Left renal pelvis (tissue), 4 donors: ENCODE measurements at regions not wholly inside any gene's neighbourhood (a gene's known extent, or its start where the extent isn't known, plus 50 kb on each side); places are given as distances from the start of the nearest gene placed in this dataset.
"Not testable (repeated sequence)": the region's sequence is repeated elsewhere in the genome, so short reads cannot be mapped to it uniquely, and the experiment has no call there.

Experiments
- DNase-seq, 4 donors: peaks; one replicate each; pipeline ENCODE4 v3.0.0-alpha.2; 2013; ENCODE audit warnings: low read depth in 4 of 4, low spot score in 3 of 4

DNA sequence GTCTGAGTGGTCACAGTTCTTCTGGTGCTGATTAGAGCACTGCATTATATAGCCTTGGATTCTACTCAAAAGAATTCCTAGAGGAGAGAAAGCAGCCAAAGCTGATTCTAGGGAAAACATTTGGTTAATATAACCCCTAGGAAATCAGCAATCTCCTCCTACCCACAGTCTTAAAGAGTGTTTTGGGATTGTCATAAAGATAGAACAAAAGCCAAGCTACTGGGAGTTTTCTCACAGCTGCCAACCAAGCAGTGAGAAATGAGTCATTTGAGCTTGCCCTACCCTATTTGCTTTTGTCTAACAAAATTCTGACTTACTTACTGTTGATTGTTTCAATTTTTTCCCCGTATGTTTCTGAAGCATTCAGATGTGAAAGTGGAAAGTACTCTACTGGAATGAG is 469.3 kb downstream of the PLCL1 start:
- DNase-seq, result no peak

DNA sequence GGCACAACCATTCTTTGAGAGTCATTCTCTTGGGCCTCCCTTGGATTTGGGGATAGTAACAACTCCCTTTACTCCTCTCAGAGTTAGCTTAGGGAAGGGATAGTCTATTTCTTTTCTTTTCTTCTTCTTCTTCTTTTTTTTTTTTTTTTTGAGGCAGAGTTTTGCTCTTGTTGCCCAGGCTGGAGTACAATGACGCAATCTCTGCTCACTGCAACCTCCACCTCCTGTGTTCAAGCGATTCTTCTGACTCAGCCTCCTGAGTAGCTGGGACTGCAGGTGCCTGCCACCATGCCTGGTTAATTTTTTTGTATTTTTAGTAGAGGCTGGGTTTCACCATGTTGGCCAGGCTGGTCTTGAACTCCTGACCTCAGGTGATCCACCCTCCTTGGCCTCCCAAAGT is 465.8 kb downstream of the PLCL1 start:
- DNase-seq, result not testable (repeated sequence)

DNA sequence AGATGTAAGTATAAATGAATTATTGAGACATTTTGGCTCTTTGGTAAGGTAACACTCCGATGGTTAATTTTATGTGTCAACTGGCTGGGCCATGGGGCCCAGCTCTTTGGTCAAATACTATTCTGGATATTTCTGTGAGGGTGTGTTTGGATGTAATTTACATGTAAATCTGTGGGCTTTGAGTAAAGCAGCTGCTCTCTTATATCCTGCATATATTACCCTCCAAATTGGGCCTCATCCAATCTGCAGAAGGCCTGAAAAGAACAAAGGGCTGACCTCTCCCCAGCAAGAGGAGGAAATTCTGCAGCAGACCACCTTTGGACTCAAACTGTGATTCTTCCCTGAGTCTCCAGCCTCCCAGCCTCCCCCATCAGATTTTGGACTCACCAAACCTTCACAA is 464.1 kb downstream of the PLCL1 start:
- no peak for DNase-seq

DNA sequence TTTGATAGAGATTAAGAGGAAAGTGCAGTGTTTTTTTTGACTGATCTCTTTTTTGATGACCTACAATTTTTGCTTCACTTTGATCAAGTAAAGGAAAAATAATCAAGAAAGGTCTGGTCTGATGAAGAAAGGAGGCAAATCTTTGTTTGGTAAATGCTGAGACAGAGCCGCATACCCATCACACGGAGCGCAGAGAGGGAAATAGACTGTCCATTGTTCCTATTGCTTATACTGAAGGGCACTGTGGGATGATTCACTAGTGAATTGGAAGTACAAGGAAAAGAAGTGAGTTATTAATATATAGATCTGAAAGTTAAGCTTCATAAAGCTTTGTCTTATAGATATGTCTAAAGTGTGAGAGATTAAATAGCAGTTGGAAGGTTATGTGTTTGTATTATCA is 455.1 kb downstream of the PLCL1 start:
- no peak for DNase-seq

DNA sequence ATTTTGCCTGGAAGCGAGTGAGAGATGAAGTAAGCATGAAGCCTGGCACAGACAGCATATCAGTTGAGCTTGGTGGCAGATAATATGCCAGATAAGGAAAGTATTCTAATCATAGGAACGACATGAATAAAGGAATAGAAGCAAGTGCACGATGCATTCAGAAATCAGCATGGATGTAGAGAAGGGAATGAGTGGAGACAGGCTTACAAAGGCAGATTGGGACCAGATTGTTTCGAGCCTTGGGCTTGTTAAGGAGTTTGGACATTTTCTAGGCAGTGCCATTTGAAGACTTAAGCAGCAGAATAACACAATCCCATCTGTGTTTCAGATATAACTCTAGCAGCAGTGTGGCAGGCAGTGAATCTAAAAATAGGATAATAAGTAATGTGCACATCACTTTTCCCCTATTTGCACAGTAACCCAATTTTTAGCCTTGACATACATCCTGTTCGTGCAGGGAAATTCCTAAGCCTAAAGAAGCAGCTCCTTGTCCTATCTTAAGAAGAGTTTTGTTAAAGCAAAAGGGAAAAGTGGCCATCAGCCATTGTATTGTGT is 450.2 kb downstream of the PLCL1 start:
- no peak for DNase-seq

DNA sequence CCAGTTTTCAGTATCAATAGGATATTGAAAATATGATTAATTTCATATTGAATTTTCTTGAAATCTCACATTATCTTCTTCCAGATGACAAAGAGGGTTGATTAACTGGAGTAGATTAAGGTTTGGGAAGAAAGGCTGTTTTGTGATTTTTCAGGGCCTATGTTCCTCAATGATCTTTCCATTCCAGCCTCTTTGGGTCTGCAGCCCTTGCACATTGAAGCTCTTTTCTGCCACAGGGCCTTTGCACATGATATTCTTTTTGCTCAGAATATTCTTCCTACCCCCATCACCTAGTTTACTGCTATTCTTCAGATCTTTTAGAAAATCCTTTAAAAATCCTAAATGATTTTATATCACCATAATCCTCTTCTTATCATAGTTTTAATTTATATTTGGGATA is 449.6 kb downstream of the PLCL1 start:
- DNase-seq, result no peak

DNA sequence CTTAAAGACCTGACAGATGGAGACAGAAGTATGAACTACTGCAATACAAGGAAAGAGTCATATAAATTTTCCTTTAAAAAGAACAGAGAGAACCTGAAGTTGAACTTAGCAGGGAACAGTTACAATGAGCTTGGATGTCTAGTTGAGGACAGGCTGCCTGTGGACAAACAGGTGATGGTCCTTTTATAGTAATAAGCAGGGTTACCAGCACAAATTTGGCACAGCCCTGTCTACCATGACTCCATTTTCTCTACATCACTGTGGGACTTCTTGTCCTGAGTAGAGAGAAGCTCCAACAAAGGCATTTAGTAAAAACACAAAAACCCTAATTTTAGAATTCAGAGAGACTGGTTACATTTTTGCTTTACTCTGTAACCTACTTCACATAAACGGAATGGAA is 448.1 kb downstream of the PLCL1 start:
- DNase-seq, result no peak

DNA sequence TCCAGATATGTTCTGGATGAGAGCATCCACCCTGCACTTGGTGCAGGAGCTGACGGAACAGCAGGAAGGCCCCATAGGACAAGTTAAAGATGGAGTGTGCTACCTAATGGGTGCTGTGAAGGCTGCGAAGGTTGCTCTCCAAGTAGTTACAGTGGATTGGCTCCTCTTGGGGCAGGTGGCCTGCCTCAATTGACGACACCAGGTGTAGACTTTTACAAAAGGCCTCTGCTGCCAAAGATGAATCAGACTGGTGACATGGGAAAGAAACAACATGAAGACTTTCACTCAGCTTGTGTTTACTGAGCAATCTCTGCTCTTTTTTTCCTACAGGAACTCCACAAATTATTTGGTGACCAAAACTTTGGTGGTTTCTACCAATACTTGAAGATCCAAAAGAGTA is 437.7 kb downstream of the PLCL1 start:
- DNase-seq, result no peak

DNA sequence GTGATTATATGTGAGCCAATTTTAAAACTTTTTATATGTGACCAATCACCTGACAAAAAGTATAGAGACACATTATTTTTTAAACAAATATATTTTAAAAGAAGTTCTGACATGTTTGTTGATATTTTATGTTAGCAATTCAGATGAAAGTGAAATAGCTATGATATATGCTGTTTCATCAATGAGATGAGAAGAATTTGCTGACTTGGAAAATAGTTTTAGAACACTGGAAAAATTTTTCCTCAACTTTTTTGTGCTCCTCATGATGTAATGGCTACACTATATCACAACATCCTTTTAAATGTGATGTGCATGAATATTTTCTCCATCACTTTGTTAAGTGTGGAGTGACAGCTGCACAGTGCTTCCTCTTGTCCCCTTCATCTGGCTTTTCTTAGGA is 434.0 kb downstream of the PLCL1 start:
- DNase-seq, result no peak

DNA sequence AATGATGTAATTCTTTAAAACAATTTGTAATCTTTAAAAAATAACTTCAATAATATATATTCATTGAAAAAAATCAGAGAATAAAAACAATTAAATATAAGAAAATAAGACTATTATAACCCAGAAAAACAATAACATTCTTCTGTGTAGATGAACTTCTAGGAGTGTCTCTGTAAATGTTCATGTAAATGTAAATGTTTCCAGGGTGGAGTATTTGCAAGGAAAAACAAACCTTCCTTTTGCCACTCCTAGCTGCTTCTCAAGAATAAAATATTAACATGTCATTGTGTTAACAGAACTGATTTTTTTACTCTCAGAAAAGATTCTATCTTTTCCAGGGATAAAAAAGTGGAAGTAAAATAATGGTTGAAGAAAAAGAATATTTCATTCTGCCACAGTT is 431.9 kb downstream of the PLCL1 start:
- DNase-seq, result no peak

DNA sequence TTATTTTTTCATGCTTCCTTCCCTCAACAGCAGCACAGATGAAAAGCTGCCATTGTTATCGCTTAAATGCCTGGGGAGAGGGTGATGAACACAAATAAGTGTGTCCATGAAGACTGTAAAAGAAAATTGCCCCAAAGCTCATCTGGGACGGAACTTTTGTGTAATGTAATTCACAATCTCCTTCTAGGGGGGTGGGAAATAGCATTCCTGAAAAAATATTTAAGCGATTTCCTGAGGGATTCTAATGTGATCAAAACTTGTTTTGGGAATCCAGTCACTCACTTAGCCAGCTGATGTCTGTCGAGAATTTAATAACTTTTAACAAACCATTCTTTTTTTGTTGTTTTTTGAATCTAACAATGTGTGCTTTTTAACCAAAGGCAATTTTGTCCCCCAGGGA is 427.9 kb downstream of the PLCL1 start:
- DNase-seq, result no peak

DNA sequence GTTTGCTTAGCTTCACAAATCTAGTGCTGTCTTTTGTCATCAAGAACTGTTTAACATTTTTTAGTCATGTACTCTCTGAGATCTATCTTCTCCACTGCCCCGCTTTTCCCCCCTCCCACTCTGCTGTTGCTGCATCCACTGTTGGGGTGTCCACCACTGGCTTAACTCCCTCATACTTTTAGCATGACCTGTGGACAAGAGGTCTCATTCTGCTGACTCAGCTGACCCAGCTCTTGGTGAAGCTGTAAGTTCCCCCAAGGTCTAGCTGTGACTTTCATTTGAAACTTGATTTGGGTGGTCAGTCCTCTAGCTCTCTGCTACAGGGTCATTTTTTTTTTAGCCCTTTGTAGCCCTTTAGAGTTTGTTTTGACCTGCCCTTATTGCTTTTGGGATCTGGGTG is 427.2 kb downstream of the PLCL1 start:
- DNase-seq, result no peak

DNA sequence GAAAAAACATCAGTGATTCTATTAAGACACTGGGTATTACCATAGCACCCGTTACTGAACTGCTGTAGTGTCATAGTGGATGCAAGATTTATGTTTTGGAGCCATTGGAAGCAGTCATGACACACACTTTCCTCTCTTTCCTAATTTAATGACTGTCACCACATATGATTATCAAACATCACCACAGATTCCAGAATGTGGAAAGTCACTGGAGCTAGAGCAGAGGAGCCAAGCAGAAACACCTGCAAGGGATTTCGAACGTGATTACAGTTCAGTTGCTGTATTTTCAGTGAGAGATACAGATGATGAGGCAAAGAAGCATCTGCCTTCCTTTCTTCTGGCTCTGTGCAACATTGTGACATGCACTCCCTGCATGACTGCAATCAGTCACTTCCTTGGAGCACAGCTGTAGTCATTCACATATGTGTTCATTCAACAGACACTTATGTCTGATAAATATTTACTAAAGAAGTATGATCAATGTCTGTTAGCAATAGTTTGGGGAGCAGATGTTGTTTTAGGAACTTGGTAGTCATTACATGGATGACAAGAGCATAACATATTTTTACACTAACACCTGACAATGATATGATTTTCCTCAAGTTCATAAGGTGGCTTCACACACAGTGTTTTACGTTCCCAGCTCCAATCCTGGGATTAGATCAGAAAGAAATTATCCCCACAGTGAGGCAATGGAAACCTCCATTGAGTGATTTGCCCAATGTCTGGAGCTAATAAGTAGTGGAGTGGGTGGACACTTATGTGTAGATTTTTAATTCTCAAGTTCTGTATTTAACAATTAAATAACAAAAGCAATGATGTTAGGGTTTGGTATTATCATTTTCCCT is 416.6 kb downstream of the PLCL1 start:
- no peak for DNase-seq

DNA sequence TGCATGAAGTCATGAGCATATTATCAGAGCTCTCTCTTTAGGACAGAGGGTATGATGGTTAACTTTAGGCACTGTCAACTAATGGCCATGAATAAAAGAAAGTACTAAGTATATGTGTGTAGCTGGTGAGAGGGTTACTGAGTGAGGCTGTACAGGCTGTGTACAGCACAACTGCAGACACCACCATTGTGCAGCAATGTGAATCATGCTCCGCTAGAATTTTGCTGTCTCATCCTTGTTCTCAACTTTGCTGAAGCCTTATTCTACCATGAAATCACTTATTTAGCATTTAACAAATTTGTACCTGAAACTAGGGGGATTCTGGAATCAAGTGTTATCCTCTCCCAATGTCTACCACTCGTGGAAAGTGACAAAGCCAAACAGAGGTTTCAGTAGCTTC is 414.9 kb downstream of the PLCL1 start:
- no peak for DNase-seq

DNA sequence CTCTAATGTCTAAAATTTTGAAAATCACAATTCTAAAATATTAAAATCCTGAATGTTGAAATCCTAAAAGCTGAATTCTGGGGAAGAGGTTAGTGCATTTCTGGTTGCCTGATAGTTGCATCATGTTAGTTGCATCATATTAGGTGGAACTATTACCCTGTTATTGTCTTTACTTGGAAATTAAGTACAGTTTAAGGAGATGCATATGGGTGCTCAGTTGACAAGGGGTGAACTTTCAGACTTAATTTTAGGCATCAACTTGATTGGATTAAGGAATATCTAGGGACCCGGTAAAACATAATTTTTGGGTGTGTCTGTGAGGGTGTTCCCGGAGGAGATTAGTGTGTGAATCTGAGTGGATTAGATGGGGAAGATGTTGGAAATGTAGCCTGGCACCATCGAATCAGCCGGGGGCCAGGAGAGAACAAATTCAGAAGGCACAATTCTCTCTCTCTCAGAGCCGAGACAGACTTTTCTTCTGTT is 409.8 kb downstream of the PLCL1 start:
- no peak for DNase-seq

DNA sequence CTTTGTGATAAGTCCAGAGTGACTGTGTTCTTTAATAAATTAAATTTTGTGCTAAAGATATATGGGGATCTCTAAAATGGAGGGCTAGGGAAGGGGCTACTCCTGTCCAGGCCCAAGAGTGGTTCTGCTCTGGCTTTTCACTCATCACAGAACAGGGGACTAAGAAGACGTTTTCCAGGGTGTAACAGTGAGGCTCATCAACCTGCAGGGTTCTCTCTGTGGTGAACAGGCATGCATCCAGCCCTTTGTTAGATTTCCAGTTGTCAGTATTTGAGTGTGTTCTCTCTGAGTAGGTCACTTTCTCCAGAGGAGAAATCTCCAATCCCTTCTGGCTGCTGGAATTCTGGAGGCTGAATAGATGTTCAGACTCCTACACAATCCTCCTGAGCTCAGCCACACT is 408.9 kb downstream of the PLCL1 start:
- DNase-seq, result no peak

DNA sequence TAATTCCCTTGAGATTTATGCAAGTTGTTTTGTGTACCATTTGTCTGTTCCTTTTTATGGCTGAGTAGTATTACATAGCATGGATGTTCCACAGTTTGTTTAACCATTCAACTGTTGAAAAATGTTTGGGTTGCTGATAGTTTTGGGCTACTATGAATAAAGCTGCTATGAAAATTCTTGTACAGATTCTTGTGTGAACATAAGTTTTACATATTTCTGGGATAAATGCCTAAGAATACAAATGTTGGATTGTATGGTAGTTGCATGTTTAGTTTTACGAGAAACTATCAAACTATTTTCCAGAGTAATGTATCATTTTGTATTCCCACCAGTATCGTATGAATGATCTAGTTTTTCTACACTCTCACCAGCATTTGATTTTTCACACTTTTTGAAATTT is 407.3 kb downstream of the PLCL1 start:
- no peak for DNase-seq

DNA sequence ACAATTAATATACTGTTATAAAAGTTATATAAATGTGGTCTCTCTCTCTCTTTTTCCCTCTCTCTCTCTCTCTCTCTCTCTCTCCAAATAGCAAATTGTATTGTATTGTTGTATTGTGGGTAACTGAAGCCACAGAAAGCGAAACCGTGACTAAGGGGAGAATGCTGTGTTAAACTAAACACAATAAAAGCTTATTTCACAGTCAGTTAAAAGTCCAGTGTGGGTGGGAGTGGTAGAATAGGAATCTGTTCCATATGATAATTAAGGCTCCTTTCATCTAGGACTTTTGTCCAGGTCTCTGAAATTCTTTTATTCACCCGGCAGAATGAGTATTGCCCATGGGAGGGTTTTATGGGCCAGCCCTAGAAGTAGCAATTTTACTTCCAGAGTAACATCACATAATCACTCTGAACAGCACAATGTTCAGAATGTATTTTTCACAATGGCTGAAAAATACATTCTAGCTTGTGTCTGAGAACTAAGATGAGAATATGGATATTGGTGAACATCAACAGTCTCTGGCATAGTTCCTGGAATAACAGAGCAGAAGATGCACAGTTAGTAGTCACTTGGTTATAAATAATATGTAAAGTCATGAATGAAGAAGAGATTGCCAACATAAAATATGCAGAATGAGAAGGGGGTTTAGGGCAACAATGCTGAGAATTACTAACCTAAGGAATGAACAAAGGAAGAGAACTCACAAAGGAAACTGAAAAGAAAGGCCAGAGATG is 399.1 kb downstream of the PLCL1 start:
- no peak for DNase-seq
